HUES48 (cell line): ENCODE measurements at regions not wholly inside any gene's neighbourhood (a gene's known extent, or its start where the extent isn't known, plus 50 kb on each side); places are given as distances from the start of the nearest gene placed in this dataset.
"Not testable (repeated sequence)": the region's sequence is repeated elsewhere in the genome, so short reads cannot be mapped to it uniquely, and the experiment has no call there.

Source experiments
- H3K27ac ChIP-seq: one replicate; pipeline ENCODE4 v1.7.0; 2013; ENCODE audit warnings: low read depth, low read length, inconsistent platforms
- H3K27me3 ChIP-seq: 2 replicates; pipeline ENCODE4 v1.6.1; 2013; ENCODE audit warnings: mild to moderate bottlenecking, low read length; ENCODE audit not compliant: control insufficient read depth, insufficient read depth
- H3K36me3 ChIP-seq: 2 replicates; pipeline ENCODE4 v1.6.1; 2013; ENCODE audit warnings: low read length; ENCODE audit not compliant: control insufficient read depth, insufficient read depth
- H3K4me1 ChIP-seq: 2 replicates; pipeline ENCODE4 v1.6.1; 2013; ENCODE audit warnings: mild to moderate bottlenecking, low read length; ENCODE audit not compliant: control insufficient read depth, insufficient read depth
- H3K4me3 ChIP-seq: 2 replicates; pipeline ENCODE4 v1.5.1; 2013; ENCODE audit warnings: mild to moderate bottlenecking, low read depth, low read length
- H3K9ac ChIP-seq: 2 replicates; pipeline ENCODE4 v1.6.1; 2013; ENCODE audit warnings: mild to moderate bottlenecking, low read depth, low read length, moderate library complexity
- H3K9me3 ChIP-seq: 2 replicates; pipeline ENCODE4 v1.6.1; 2013; ENCODE audit warnings: low read length; ENCODE audit not compliant: control insufficient read depth, insufficient read depth

- Histone ChIP-seq H3K36me3 (no peaks in the 10 kb centered on the region), H3K27me3 (peaks cover 3% of the 10 kb centered on the region), H3K27ac (no peak overlapping the region), H3K4me3 (peak overlapping the region; percentile 20; the same call in 1 of the 2 replicates), H3K9me3 (no peaks in the 10 kb centered on the region), H3K9ac (no peak overlapping the region), H3K4me1 (no peaks in the 10 kb centered on the region)
These were observed 53.0 kb upstream of the TNKS2 start for GRCh38 chr10:91745090-91745831.

DNA sequence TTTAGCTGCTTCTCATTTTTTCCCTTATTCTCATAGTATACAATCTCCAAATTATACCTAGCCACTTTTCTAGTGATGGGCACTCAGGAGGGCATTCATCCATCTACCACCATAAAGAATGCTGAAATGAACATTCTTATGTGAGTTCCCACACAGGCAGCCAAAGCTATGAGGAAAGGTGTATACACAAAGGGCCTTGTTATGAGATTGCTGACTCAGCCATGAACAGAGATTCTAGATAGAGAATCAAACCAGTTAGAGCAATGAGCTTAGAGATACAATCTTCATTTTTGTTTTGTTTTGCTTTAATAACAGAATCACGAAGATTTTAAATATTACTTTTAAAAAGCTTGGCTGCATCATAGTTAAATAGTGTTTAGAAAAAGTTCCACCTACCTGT is 54.8 kb upstream of the TNKS2 start:
- H3K36me3 ChIP-seq: no peaks in the 10 kb centered on the region
- H3K27ac ChIP-seq: no peak overlapping the region
- H3K9ac ChIP-seq: no peak overlapping the region
- H3K9me3 ChIP-seq: no peaks in the 10 kb centered on the region
- H3K4me3 ChIP-seq: no peak overlapping the region
- no peaks in the 10 kb centered on the region for H3K4me1 ChIP-seq
- peaks cover 19% of the 10 kb centered on the region for H3K27me3 ChIP-seq

DNA sequence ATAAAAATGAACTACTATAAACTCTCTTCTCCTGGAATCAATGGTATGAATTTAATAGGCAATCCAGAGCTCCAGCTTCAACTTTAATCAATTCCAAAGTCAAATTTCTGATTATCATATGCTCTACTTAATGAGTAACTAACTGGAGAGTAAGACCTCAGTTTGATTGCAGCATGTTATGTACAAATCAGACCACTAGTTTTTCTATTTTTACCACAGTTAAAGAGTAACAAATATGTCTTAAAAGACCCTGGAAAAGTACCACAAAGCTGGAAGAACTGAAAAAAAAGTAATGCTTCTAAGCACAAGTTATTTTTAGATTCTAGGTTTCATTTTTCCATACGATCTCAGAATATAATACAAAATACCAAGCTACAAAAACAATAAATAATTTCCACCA is 56.0 kb upstream of the TNKS2 start:
- H3K9ac ChIP-seq: no peak overlapping the region
- H3K36me3 ChIP-seq: no peaks in the 10 kb centered on the region
- peaks cover 6% of the 10 kb centered on the region for H3K4me1 ChIP-seq
- peaks cover 30% of the 10 kb centered on the region for H3K27me3 ChIP-seq
- no peak overlapping the region for H3K27ac ChIP-seq
- H3K4me3 ChIP-seq: no peak overlapping the region
- no peaks in the 10 kb centered on the region for H3K9me3 ChIP-seq

DNA sequence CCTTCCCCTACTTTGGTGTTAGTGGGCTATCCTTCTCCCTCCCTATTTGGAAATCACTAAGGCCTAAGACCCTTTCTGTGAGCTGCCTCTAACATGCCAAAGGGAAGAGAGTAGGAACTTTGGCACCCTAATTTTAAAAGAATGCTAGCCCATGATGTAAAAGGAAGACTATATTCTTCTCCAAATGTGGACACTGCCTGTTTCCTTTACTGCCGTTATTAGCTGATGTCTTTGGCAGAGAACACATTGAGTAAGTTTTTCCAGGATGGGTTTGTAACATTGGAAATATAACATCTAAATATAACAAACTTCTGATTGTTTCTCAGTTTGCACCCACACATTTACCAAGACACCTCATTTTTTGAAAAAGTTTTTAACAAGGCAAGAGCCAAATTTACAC is 56.9 kb upstream of the TNKS2 start:
- H3K4me1 ChIP-seq: peaks cover 13% of the 10 kb centered on the region

DNA sequence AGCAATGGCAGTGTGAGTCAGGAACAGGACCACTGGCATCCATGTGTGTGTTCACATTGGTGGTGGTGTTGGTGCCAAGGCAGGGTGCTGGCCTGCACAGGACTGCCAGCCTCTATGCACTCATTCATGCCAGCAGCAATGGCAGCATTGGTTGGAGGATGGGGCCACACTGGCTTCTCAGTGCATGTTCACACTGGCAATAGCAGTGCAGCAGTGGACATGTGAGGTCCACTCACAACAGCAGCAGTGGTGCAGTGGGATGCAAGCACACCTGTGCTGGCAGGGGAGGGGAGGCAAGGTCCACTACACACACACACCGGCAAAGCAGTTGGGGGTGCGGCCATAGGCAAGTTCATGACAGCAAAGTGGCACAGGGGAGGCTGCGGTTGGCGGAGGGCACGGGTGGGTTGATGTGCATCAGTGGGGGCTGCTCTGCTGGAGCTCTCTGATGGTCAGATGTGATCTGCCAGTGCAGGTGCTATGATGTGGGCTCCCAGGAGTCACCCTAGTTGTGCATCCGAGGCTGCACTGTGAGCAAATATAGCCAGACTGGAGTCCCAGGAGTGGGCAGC is 57.8 kb upstream of the TNKS2 start:
- H3K27ac ChIP-seq: no peak overlapping the region
- no peaks in the 10 kb centered on the region for H3K9me3 ChIP-seq
- H3K4me1 ChIP-seq: peaks cover 13% of the 10 kb centered on the region
- no peaks in the 10 kb centered on the region for H3K36me3 ChIP-seq
- H3K27me3 ChIP-seq: peaks cover 30% of the 10 kb centered on the region
- H3K9ac ChIP-seq: no peak overlapping the region
- no peak overlapping the region for H3K4me3 ChIP-seq

More for the DNA sequence above, 56.9 kb upstream of the TNKS2 start:
- H3K9me3 ChIP-seq: no peaks in the 10 kb centered on the region
- no peak overlapping the region for H3K27ac ChIP-seq
- peaks cover 30% of the 10 kb centered on the region for H3K27me3 ChIP-seq
- H3K9ac ChIP-seq: no peak overlapping the region
- no peaks in the 10 kb centered on the region for H3K36me3 ChIP-seq
- no peak overlapping the region for H3K4me3 ChIP-seq

DNA sequence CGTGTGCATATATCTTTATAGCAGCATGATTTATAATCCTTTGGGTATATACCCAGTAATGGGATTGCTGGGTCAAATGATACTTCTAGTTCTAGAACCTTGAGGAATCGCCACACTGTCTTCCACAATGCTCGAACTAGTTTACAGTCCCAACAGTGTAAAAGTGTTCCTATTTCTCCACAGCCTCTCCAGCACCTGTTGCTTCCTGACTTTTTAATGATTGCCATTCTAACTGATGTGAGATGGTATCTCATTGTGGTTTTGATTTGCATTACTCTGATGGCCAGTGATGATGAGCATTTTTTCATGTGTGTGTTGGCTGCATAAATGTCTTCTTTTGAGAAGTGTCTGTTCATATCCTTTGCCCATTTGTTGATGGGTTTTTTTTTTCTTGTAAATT is 66.0 kb upstream of the TNKS2 start:
- not testable (repeated sequence) for H3K27me3 ChIP-seq, H3K27ac ChIP-seq, H3K9me3 ChIP-seq, H3K9ac ChIP-seq, H3K36me3 ChIP-seq, H3K4me1 ChIP-seq, H3K4me3 ChIP-seq

- H3K4me1 ChIP-seq: not testable (repeated sequence)
These were observed 68.9 kb upstream of the TNKS2 start for GRCh38 chr10:91729339-91729738.

DNA sequence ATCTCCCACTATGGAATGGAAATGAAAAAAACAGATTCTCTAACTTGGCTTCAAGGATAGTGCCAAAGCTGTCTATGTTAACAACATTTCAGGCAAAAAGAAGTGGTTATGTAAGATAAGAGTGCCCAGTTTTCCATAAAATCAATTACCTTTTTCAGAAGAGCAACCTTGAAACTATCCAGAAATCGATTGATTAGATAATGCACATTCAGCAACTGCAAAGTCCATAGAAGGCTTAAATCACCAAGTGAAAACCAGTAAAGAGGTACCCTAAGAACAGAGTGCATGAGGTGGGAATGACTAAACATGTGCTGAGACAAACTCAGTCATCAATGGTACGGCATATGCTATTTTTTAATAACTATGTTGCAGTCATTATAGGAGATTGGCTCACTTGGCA is 71.9 kb upstream of the TNKS2 start:
- no peak overlapping the region for H3K4me3 ChIP-seq
- H3K9ac ChIP-seq: no peak overlapping the region
- no peaks in the 10 kb centered on the region for H3K9me3 ChIP-seq
- no peak overlapping the region for H3K27ac ChIP-seq
- no peaks in the 10 kb centered on the region for H3K36me3 ChIP-seq
- no peaks in the 10 kb centered on the region for H3K4me1 ChIP-seq
- H3K27me3 ChIP-seq: peaks cover 3% of the 10 kb centered on the region; the same call in 1 of the 2 replicates

More at GRCh38 chr10:91729339-91729738, 68.9 kb upstream of the TNKS2 start:
- H3K27ac ChIP-seq, H3K9me3 ChIP-seq, H3K36me3 ChIP-seq, H3K27me3 ChIP-seq, H3K4me3 ChIP-seq, H3K9ac ChIP-seq: not testable (repeated sequence)

- Histone ChIP-seq H3K36me3 (no peaks in the 10 kb centered on the region), H3K4me3 (no peak overlapping the region)
These were observed 73.3 kb upstream of the TNKS2 start for GRCh38 chr10:91724933-91725332.

GRCh38 chr10:91713461-91714072 is 80.7 kb upstream of the PPP1R3C start:
- Histone ChIP-seq H3K9ac (no peak overlapping the region), H3K4me3 (no peak overlapping the region), H3K36me3 (no peaks in the 10 kb centered on the region)

More at GRCh38 chr10:91724933-91725332, 73.3 kb upstream of the TNKS2 start:
- Histone ChIP-seq H3K9me3 (no peaks in the 10 kb centered on the region), H3K9ac (no peak overlapping the region), H3K27ac (no peak overlapping the region), H3K27me3 (peaks cover 3% of the 10 kb centered on the region; the same call in 1 of the 2 replicates), H3K4me1 (no peaks in the 10 kb centered on the region)

More at GRCh38 chr10:91713461-91714072, 80.7 kb upstream of the PPP1R3C start:
- no peaks in the 10 kb centered on the region for H3K9me3 ChIP-seq
- no peak overlapping the region for H3K27ac ChIP-seq
- no peaks in the 10 kb centered on the region for H3K4me1 ChIP-seq
- no peaks in the 10 kb centered on the region for H3K27me3 ChIP-seq
